ENCODE measurements at regions not wholly inside any gene's neighbourhood (a gene's known extent, or its start where the extent isn't known, plus 50 kb on each side); places are given as distances from the start of the nearest gene placed in this dataset.

DNA sequence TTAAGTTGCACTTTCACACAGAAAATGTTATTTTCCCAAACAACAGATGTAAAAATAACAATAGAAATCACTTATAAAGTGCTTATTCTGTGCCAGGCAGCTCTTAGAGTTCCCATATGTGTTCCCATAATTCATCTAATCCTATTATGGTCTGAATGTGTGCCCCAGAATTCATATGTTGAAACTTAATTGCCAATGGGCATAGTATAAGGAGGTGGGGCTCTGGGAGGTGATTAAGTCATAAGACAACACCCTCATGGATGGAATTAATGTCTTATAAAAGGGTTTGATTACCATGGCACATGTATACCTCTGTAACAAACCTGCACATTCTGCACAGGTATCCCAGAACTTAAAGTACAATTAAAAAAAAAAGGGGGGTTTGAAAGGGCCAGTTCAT, 92.7 kb downstream of the FZD1 start:
- TF ChIP-seq EZH2 (IDR thresholded peaks at IDR 0.05; ENCODE audit: borderline replicate concordance, insufficient read depth, low read depth, low read length, poor library complexity, severe bottlenecking), result no peak
- TF ChIP-seq, protein P1, sequence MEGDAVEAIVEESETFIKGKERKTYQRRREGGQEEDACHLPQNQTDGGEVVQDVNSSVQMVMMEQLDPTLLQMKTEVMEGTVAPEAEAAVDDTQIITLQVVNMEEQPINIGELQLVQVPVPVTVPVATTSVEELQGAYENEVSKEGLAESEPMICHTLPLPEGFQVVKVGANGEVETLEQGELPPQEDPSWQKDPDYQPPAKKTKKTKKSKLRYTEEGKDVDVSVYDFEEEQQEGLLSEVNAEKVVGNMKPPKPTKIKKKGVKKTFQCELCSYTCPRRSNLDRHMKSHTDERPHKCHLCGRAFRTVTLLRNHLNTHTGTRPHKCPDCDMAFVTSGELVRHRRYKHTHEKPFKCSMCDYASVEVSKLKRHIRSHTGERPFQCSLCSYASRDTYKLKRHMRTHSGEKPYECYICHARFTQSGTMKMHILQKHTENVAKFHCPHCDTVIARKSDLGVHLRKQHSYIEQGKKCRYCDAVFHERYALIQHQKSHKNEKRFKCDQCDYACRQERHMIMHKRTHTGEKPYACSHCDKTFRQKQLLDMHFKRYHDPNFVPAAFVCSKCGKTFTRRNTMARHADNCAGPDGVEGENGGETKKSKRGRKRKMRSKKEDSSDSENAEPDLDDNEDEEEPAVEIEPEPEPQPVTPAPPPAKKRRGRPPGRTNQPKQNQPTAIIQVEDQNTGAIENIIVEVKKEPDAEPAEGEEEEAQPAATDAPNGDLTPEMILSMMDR (IDR thresholded peaks at IDR 0.05), result no peak
